ENCODE measurements at regions not wholly inside any gene's neighbourhood (a gene's known extent, or its start where the extent isn't known, plus 50 kb on each side); places are given as distances from the start of the nearest gene placed in this dataset.
"Not testable (repeated sequence)": the region's sequence is repeated elsewhere in the genome, so short reads cannot be mapped to it uniquely, and the experiment has no call there.

DNA sequence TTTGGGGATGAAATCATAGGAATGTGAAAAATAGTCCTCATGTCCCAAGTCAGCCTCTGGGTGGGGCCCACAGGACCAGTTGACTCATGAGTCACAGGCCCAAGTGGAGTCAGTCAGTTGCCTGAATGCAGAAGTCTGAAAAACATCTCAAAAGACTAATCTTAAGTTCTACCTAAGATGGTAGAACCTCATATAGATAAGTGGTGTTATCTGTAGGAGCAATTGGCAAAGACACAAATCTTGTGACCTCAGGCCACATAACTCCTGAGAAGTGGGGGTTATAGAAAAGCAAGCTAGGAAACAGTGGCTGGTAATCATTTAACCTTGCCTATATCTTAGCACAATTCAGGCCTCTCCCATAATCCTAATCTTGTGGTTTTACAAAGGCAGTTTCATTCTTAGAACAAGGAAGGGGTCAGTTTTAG is 257.1 kb upstream of the SPOPL start:
- no peak for DNase-seq (ENCODE audit: low read depth)
- no peak overlapping the region for H3K4me3 ChIP-seq (ENCODE audit: low read depth, low read length)
- TF ChIP-seq, protein P1, sequence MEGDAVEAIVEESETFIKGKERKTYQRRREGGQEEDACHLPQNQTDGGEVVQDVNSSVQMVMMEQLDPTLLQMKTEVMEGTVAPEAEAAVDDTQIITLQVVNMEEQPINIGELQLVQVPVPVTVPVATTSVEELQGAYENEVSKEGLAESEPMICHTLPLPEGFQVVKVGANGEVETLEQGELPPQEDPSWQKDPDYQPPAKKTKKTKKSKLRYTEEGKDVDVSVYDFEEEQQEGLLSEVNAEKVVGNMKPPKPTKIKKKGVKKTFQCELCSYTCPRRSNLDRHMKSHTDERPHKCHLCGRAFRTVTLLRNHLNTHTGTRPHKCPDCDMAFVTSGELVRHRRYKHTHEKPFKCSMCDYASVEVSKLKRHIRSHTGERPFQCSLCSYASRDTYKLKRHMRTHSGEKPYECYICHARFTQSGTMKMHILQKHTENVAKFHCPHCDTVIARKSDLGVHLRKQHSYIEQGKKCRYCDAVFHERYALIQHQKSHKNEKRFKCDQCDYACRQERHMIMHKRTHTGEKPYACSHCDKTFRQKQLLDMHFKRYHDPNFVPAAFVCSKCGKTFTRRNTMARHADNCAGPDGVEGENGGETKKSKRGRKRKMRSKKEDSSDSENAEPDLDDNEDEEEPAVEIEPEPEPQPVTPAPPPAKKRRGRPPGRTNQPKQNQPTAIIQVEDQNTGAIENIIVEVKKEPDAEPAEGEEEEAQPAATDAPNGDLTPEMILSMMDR (IDR thresholded peaks at IDR 0.05; ENCODE audit: low read depth, low read length, missing control alignments): no peak
- in situ Hi-C loops (cut with HindIII; ENCODE audit: low sequenced_read_pairs): no loop called here

DNA sequence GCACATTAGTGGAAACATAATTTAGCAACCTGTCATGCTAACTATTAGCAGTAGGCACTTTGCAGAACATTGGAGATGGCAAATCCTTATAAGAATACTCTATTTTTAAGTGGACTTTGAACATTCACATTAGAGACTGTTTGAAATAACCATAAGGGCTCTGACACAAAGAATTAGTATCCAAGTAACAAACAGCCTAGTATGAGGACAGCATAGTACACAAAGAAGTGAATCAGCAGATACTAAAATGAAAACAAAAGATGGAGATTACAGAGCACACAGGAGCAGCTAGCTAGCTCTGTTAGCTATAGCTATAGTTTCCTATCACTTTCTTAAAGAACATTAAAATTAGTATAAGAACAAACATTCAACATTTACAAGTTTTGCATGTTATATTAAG is 256.3 kb upstream of the SPOPL start:
- in situ Hi-C loops (cut with HindIII; ENCODE audit: low sequenced_read_pairs): no loop called here
- TF ChIP-seq, protein P1 (IDR thresholded peaks at IDR 0.05; ENCODE audit: low read depth, low read length, missing control alignments): no peak
- no peak overlapping the region for H3K4me3 ChIP-seq (ENCODE audit: low read depth, low read length)
- DNase-seq (ENCODE audit: low read depth): no peak

DNA sequence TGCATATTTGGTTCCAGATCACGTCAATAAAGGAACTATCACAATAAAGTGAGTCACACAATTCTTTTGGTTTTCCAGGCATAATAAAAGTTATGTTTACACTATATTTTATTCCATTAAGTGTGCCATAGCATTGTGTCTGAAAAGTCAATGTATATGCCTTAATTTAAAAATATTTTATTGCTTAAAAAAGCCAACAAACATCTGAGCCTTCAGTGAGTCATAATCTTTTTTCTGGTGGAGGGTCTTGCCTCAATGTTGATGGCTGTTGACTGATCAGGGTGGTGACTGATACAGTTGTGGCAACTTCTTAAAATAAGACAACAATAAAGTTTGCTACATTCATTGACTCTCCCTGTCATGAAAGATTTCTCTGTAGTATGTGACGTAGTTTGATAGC is 254.3 kb upstream of the SPOPL start:
- TF ChIP-seq, protein P1 (IDR thresholded peaks at IDR 0.05; ENCODE audit: low read depth, low read length, missing control alignments): no peak
- in situ Hi-C loops (cut with HindIII; ENCODE audit: low sequenced_read_pairs): no loop called here
- no peak overlapping the region for H3K4me3 ChIP-seq (ENCODE audit: low read depth, low read length)
- no peak for DNase-seq (ENCODE audit: low read depth)

DNA sequence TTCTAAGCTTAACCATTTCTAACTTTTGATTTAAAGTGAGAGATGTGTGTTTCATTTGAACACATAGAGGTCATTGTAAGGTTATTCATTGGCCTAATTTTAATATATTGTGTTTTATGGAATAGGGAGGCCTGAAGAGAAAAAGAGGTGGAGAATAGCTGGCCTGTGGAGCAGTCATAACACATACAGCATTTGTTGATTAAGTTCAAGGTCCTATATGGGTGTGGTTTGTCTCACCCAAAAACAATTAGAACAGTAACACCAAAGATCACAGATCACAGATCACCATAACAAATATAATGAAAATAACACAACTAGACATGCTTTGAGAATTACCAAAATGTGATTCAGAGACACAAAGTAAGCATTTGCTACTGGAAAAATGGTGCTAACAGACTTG is 252.4 kb upstream of the SPOPL start:
- TF ChIP-seq, protein P1 (IDR thresholded peaks at IDR 0.05; ENCODE audit: low read depth, low read length, missing control alignments): no peak
- in situ Hi-C loops (cut with HindIII; ENCODE audit: low sequenced_read_pairs): no loop called here
- no peak for DNase-seq (ENCODE audit: low read depth)

DNA sequence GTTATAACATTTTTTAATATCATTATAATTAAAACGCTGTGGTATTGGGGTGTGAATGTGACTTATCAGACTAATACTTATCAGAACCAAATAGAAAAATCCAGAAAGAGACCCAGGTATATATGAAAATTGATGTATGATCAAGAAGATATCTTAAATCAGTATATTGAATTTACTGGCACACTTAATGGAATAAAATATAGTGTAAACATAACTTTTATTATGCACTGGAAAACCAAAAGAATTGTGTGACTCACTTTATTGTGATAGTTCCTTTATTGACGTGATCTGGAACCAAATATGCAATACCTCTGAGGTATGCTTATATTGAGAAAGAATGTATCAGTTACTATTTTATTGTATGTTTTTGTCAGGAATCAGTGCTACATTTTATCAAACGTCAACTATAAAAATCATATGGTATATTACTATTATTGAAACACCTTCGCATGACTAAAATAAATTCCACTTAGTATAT is 250.7 kb upstream of the SPOPL start:
- in situ Hi-C loops (cut with HindIII; ENCODE audit: low sequenced_read_pairs); H3K4me3 ChIP-seq (ENCODE audit: low read depth, low read length); DNase-seq (ENCODE audit: low read depth): not testable (repeated sequence)

More for the DNA sequence above, 252.4 kb upstream of the SPOPL start:
- H3K4me3 ChIP-seq (ENCODE audit: low read depth, low read length): no peak overlapping the region

DNA sequence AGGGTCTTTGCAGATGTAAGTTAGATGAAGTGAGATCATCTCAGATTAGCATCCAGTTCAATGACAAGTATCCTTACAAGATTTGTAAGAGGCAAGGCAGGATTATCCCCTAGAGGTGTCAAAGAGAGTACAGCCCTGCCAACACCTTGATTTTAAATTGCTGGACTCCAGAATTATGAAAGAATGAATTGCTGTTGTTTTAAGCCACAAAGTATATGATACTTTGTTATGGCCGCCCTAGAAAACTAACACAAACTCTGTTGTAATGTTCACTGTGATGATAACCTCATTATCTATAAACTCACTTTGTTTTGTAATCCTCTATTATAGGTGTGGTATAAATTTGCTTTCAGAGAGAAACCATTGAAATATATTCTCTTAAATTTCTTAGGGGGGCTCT is 249.0 kb upstream of the SPOPL start:
- TF ChIP-seq, protein P1 (IDR thresholded peaks at IDR 0.05; ENCODE audit: low read depth, low read length, missing control alignments): no peak
- in situ Hi-C loops (cut with HindIII; ENCODE audit: low sequenced_read_pairs): no loop called here
- DNase-seq (ENCODE audit: low read depth): no peak
- no peak overlapping the region for H3K4me3 ChIP-seq (ENCODE audit: low read depth, low read length)

DNA sequence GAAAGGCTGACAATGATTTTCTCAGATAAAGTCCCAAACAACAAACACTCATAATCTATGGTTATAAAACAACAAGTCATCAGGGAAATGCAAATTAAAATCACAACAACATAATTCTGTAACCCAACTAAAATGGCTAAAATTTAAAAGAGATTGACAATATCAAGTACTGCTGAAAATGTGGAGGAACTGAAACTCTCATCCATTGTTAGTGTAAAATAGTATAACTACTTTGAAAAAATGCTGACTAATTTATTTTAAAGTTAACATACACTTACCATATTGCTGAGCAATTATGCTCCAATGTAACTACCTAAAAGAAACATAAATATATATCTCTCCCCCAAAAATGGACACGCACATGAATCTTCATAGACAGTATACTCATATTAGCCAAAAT is 245.9 kb upstream of the SPOPL start:
- DNase-seq (ENCODE audit: low read depth): no peak
- H3K4me3 ChIP-seq (ENCODE audit: low read depth, low read length): no peak overlapping the region
- in situ Hi-C loops (cut with HindIII; ENCODE audit: low sequenced_read_pairs): no loop called here
- TF ChIP-seq, protein P1 (IDR thresholded peaks at IDR 0.05; ENCODE audit: low read depth, low read length, missing control alignments): no peak

Measured in astrocyte of the cerebellum (primary cell).